GM06990 (cell line): ENCODE measurements at regions not wholly inside any gene's neighbourhood (a gene's known extent, or its start where the extent isn't known, plus 50 kb on each side); places are given as distances from the start of the nearest gene placed in this dataset.

ENCODE experiments used
- DNase-seq: peaks from one replicate; pipeline ENCODE4 v3.0.0-alpha.2; 2011; ENCODE audit not compliant: insufficient read length; ENCODE audit errors: extremely low read depth
- H3K27me3 ChIP-seq: replicated peaks from 2 replicates; pipeline ENCODE4 v1.6.0; 2011; ENCODE audit warnings: low read length; ENCODE audit not compliant: control insufficient read depth, insufficient read depth
- H3K36me3 ChIP-seq: 2 replicates; pipeline ENCODE4 v1.5.1; 2011; ENCODE audit warnings: low read length; ENCODE audit not compliant: control insufficient read depth, insufficient read depth
- H3K4me3 ChIP-seq: replicated peaks from 2 replicates; pipeline ENCODE4 v1.5.1; 2011; ENCODE audit warnings: low read depth, mild to moderate bottlenecking, control low read depth, low read length
- CTCF ChIP-seq: IDR thresholded peaks from 2 replicates; pipeline ENCODE4 v1.5.1; 2011; ENCODE audit warnings: low read length, control low read depth, mild to moderate bottlenecking, inconsistent platforms; ENCODE audit not compliant: insufficient read depth, poor library complexity, severe bottlenecking

GRCh38 chr11:69578167-69578566 is 62.8 kb upstream of the CCND1 start:
- no peaks in the 10 kb centered on the region for H3K36me3 ChIP-seq
- no peak for TF ChIP-seq CTCF
- peaks cover 7% of the 10 kb centered on the region for H3K27me3 ChIP-seq
- H3K4me3 ChIP-seq, result no peak overlapping the region
- no peak for DNase-seq

GRCh38 chr11:69580529-69580928 is 60.4 kb upstream of the CCND1 start:
- no peak for DNase-seq
- H3K36me3 ChIP-seq, result no peaks in the 10 kb centered on the region
- no peak for TF ChIP-seq CTCF

DNA sequence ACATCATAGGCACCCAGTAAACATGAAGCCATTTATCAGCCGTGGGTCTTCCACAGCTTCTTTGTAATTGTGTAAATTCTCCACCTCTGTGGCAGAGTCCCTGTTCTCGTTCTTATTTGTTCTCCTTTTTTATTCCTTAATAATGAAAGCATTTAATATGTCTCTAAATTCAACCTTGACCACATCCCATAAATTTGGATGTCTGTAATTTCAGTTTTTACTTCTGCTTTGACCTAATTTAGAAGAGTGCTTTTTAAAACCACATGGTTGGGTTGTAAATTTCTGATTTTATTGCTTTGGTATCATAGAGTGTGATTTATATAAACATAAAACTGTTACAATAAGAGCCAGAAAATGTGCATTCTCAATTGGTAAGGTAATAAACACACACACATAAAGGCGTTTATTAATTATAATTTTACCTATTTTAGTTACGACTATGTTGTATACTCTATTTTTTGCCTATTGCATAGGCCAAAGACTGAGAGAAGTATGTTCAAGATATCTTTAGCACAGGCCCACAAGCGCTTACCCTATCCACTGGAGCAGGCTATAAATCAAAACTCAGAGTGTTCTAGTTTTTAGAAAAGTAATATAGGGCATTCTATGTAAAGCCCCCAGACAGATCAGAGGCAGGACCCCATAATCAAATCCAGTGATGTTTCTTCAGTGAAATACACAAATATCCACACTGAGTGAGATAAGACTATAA is 58.0 kb upstream of the CCND1 start:
- no peaks in the 10 kb centered on the region for H3K36me3 ChIP-seq
- no peak for DNase-seq
- H3K4me3 ChIP-seq, result no peak overlapping the region
- no peak for TF ChIP-seq CTCF
- peaks cover 2% of the 10 kb centered on the region for H3K27me3 ChIP-seq

More at GRCh38 chr11:69580529-69580928, 60.4 kb upstream of the CCND1 start:
- H3K27me3 ChIP-seq, result peaks cover 4% of the 10 kb centered on the region; the same call in 1 of the 2 replicates
- no peak overlapping the region for H3K4me3 ChIP-seq

DNA sequence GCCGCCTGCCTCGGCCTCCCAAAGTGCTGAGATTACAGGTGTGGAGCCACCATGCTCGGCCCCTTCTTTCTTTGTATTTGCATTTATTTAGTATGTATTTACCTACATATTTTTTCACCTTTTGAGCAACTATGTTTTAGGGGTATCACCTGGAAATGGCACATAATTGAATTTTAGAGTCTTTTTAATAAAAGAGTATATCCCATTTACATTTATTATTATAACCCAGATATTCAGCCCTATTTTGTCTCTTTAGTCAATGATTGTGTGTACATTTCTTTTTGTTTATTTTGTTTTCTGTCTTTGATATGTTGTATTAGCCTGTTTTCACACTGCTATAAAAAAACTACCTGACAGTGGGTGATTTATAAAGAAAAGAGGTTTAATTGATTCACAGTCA is 56.8 kb upstream of the CCND1 start:
- no peak for TF ChIP-seq CTCF
- no peak overlapping the region for H3K4me3 ChIP-seq
- H3K27me3 ChIP-seq, result peaks cover 2% of the 10 kb centered on the region
- no peaks in the 10 kb centered on the region for H3K36me3 ChIP-seq
- DNase-seq, result no peak

- H3K4me3 ChIP-seq, result no peak overlapping the region
- no peak for TF ChIP-seq CTCF
- peaks cover 2% of the 10 kb centered on the region for H3K27me3 ChIP-seq
- DNase-seq, result no peak
- H3K36me3 ChIP-seq, result no peaks in the 10 kb centered on the region
Observed at GRCh38 chr11:69585385-69585784, 55.6 kb upstream of the CCND1 start.
